Karpas-422 (cell line): ENCODE measurements at regions not wholly inside any gene's neighbourhood (a gene's known extent, or its start where the extent isn't known, plus 50 kb on each side); places are given as distances from the start of the nearest gene placed in this dataset.

Source experiments
- DNase-seq: peaks from one replicate; pipeline ENCODE4 v3.0.0-alpha.2; 2015
- H2AFZ ChIP-seq: fragments of 200-600 bp; sonication (generic); 2 replicates; pipeline ENCODE4 v1.6.1; 2014; ENCODE audit warnings: antibody characterized with exemption, low read length, mixed read lengths
- H3K27ac ChIP-seq: fragments of 200-600 bp; sonication (generic); 2 replicates; pipeline ENCODE4 v1.5.1; 2014; ENCODE audit warnings: mild to moderate bottlenecking, low read length, moderate library complexity
- H3K27me3 ChIP-seq: fragments of 200-600 bp; sonication (generic); 2 replicates; pipeline ENCODE4 v1.6.1; 2014; ENCODE audit warnings: low read length, mixed read lengths
- H3K36me3 ChIP-seq: fragments of 200-600 bp; sonication (generic); 2 replicates; pipeline ENCODE4 v1.6.1; 2014; ENCODE audit warnings: low read length, mixed read lengths; ENCODE audit not compliant: insufficient read depth
- H3K4me1 ChIP-seq: fragments of 200-600 bp; sonication (generic); 2 replicates; pipeline ENCODE4 v1.6.1; 2014; ENCODE audit warnings: mild to moderate bottlenecking, low read length, mixed read lengths
- H3K4me2 ChIP-seq: fragments of 200-600 bp; sonication (generic); 2 replicates; pipeline ENCODE4 v1.6.1; 2014; ENCODE audit warnings: low read length, low read depth, mild to moderate bottlenecking; ENCODE audit not compliant: poor library complexity, severe bottlenecking
- H3K4me3 ChIP-seq: fragments of 200-600 bp; sonication (generic); 2 replicates; pipeline ENCODE4 v1.5.1; 2014; ENCODE audit warnings: mild to moderate bottlenecking, antibody characterized with exemption, low read length, mixed read lengths
- H3K79me2 ChIP-seq: fragments of 200-600 bp; sonication (generic); 2 replicates; pipeline ENCODE4 v1.6.1; 2014; ENCODE audit warnings: mild to moderate bottlenecking, low read length, mixed read lengths
- H3K9ac ChIP-seq: fragments of 200-600 bp; sonication (generic); 2 replicates; pipeline ENCODE4 v1.6.0; 2014; ENCODE audit warnings: low read length
- H3K9me2 ChIP-seq: fragments of 200-600 bp; sonication (generic), shearing (Covaris generic); replicated peaks from 2 replicates; pipeline ENCODE4 v1.6.0; 2014; ENCODE audit warnings: mild to moderate bottlenecking, low read length, moderate library complexity; ENCODE audit not compliant: insufficient read depth
- H3K9me3 ChIP-seq: fragments of 300-700, 200-600 bp; sonication (generic); 2 replicates; pipeline ENCODE4 v1.6.1; 2014; ENCODE audit warnings: low read length, mixed read lengths
- H4K20me1 ChIP-seq: fragments of 200-600 bp; sonication (generic); 2 replicates; pipeline ENCODE4 v1.6.1; 2014; ENCODE audit warnings: mild to moderate bottlenecking, antibody characterized with exemption, low read length, low read depth; ENCODE audit not compliant: insufficient read depth

- Histone ChIP-seq H3K9ac (no peak overlapping the region), H3K4me1 (no peaks in the 10 kb centered on the region), H2AFZ (no peak overlapping the region), H3K4me3 (no peak overlapping the region), H3K4me2 (no peak overlapping the region), H3K9me3 (no peaks in the 10 kb centered on the region), H3K27me3 (no peaks in the 10 kb centered on the region), H3K27ac (no peak overlapping the region), H3K79me2 (no peaks in the 10 kb centered on the region), H3K36me3 (no peaks in the 10 kb centered on the region), H4K20me1 (no peaks in the 10 kb centered on the region), H3K9me2 (no peaks in the 10 kb centered on the region)
- no peak for DNase-seq
Observed at GRCh38 chr13:111448504-111448903, 128.1 kb downstream of the TEX29 start.

- Histone ChIP-seq H3K9ac (no peak overlapping the region), H3K4me3 (no peak overlapping the region), H3K36me3 (no peaks in the 10 kb centered on the region), H3K4me1 (no peaks in the 10 kb centered on the region), H3K4me2 (no peak overlapping the region), H3K27ac (no peak overlapping the region), H3K79me2 (no peaks in the 10 kb centered on the region), H4K20me1 (no peaks in the 10 kb centered on the region), H2AFZ (no peak overlapping the region), H3K9me2 (no peaks in the 10 kb centered on the region), H3K27me3 (no peaks in the 10 kb centered on the region), H3K9me3 (no peaks in the 10 kb centered on the region)
- DNase-seq = no peak
Observed at GRCh38 chr13:111449041-111449440, 128.6 kb downstream of the TEX29 start.

GRCh38 chr13:111451402-111451801, 131.0 kb downstream of the TEX29 start:
- H3K27ac ChIP-seq = no peak overlapping the region
- H3K27me3 ChIP-seq = no peaks in the 10 kb centered on the region
- H3K4me3 ChIP-seq = no peak overlapping the region
- no peaks in the 10 kb centered on the region for H3K36me3 ChIP-seq
- H4K20me1 ChIP-seq = no peaks in the 10 kb centered on the region
- H3K4me2 ChIP-seq = no peak overlapping the region
- H3K4me1 ChIP-seq = no peaks in the 10 kb centered on the region
- no peaks in the 10 kb centered on the region for H3K79me2 ChIP-seq
- no peak overlapping the region for H2AFZ ChIP-seq
- no peak for DNase-seq
- no peaks in the 10 kb centered on the region for H3K9me3 ChIP-seq
- H3K9ac ChIP-seq = no peak overlapping the region
- H3K9me2 ChIP-seq = no peaks in the 10 kb centered on the region

- H4K20me1 ChIP-seq = no peaks in the 10 kb centered on the region
- H3K9ac ChIP-seq = no peak overlapping the region
- H3K4me2 ChIP-seq = no peak overlapping the region
- no peak for DNase-seq
- no peak overlapping the region for H3K4me3 ChIP-seq
- no peaks in the 10 kb centered on the region for H3K9me2 ChIP-seq
- H3K4me1 ChIP-seq = no peaks in the 10 kb centered on the region
- H2AFZ ChIP-seq = no peak overlapping the region
- H3K27me3 ChIP-seq = no peaks in the 10 kb centered on the region
- H3K9me3 ChIP-seq = no peaks in the 10 kb centered on the region
- H3K36me3 ChIP-seq = no peaks in the 10 kb centered on the region
- no peak overlapping the region for H3K27ac ChIP-seq
- H3K79me2 ChIP-seq = no peaks in the 10 kb centered on the region
Observed at GRCh38 chr13:111456452-111457230, 136.2 kb downstream of the TEX29 start.

- DNase-seq = no peak
- H2AFZ ChIP-seq = no peak overlapping the region
- no peak overlapping the region for H3K4me3 ChIP-seq
- H3K36me3 ChIP-seq = no peaks in the 10 kb centered on the region
- H3K27me3 ChIP-seq = no peaks in the 10 kb centered on the region
- no peak overlapping the region for H3K4me2 ChIP-seq
- H3K27ac ChIP-seq = no peak overlapping the region
- no peaks in the 10 kb centered on the region for H3K9me3 ChIP-seq
- H4K20me1 ChIP-seq = no peaks in the 10 kb centered on the region
- no peak overlapping the region for H3K9ac ChIP-seq
- no peaks in the 10 kb centered on the region for H3K79me2 ChIP-seq
- no peaks in the 10 kb centered on the region for H3K9me2 ChIP-seq
- no peaks in the 10 kb centered on the region for H3K4me1 ChIP-seq
Observed at GRCh38 chr13:111458001-111458531, 137.6 kb downstream of the TEX29 start.

- Histone ChIP-seq H3K9me3 (no peaks in the 10 kb centered on the region), H3K9me2 (no peaks in the 10 kb centered on the region), H3K4me3 (no peak overlapping the region), H3K27ac (no peak overlapping the region), H3K9ac (no peak overlapping the region), H3K4me2 (no peak overlapping the region), H2AFZ (no peak overlapping the region), H3K36me3 (no peaks in the 10 kb centered on the region), H3K79me2 (no peaks in the 10 kb centered on the region), H3K4me1 (no peaks in the 10 kb centered on the region), H4K20me1 (no peaks in the 10 kb centered on the region), H3K27me3 (no peaks in the 10 kb centered on the region)
- no peak for DNase-seq
Observed at GRCh38 chr13:111458739-111459138, 138.3 kb downstream of the TEX29 start.

- no peak overlapping the region for H3K4me2 ChIP-seq
- no peaks in the 10 kb centered on the region for H3K27me3 ChIP-seq
- DNase-seq = no peak
- H3K4me3 ChIP-seq = no peak overlapping the region
- H3K36me3 ChIP-seq = no peaks in the 10 kb centered on the region
- H3K27ac ChIP-seq = no peak overlapping the region
- H3K9me3 ChIP-seq = no peaks in the 10 kb centered on the region
- H4K20me1 ChIP-seq = no peaks in the 10 kb centered on the region
- H2AFZ ChIP-seq = no peak overlapping the region
- no peaks in the 10 kb centered on the region for H3K79me2 ChIP-seq
- H3K4me1 ChIP-seq = no peaks in the 10 kb centered on the region
- H3K9ac ChIP-seq = no peak overlapping the region
- H3K9me2 ChIP-seq = no peaks in the 10 kb centered on the region
Observed at GRCh38 chr13:111459803-111460547, 139.5 kb downstream of the TEX29 start.

- no peaks in the 10 kb centered on the region for H3K9me2 ChIP-seq
- no peaks in the 10 kb centered on the region for H3K27me3 ChIP-seq
- no peak overlapping the region for H3K27ac ChIP-seq
- H3K9ac ChIP-seq = no peak overlapping the region
- H3K4me1 ChIP-seq = no peaks in the 10 kb centered on the region
- no peaks in the 10 kb centered on the region for H3K9me3 ChIP-seq
- no peak overlapping the region for H3K4me3 ChIP-seq
- no peaks in the 10 kb centered on the region for H4K20me1 ChIP-seq
- no peak overlapping the region for H2AFZ ChIP-seq
- no peaks in the 10 kb centered on the region for H3K79me2 ChIP-seq
- no peaks in the 10 kb centered on the region for H3K36me3 ChIP-seq
- peak; percentile 41 for DNase-seq
- H3K4me2 ChIP-seq = no peak overlapping the region
Observed at GRCh38 chr13:111460548-111461444, 140.4 kb downstream of the TEX29 start.
